PFSK-1 (cell line): ENCODE measurements at regions not wholly inside any gene's neighbourhood (a gene's known extent, or its start where the extent isn't known, plus 50 kb on each side); places are given as distances from the start of the nearest gene placed in this dataset.

Experiments
- FOXP2 ChIP-seq: optimal IDR thresholded peaks from 2 replicates; pipeline ENCODE3; 2011; ENCODE audit warnings: borderline replicate concordance, control low read depth, inconsistent platforms; ENCODE audit not compliant: insufficient read depth; ENCODE audit errors: extremely low read length, extremely low read depth
- POLR2AphosphoS5 ChIP-seq: IDR thresholded peaks from 2 replicates; pipeline ENCODE4 v1.6.1; 2012; ENCODE audit warnings: low read depth, mild to moderate bottlenecking, control low read depth, low read length, moderate library complexity
- REST ChIP-seq, 2 experiments: IDR thresholded peaks; 2 replicates each; pipeline versions ENCODE4 v1.6.1 to v1.8.0; 2011 to 2012; ENCODE audit warnings: low read depth in 2 of 2, low read length in 2 of 2, control low read depth in 1 of 2, inconsistent platforms in 1 of 2, mild to moderate bottlenecking in 1 of 2, moderate library complexity in 1 of 2; ENCODE audit not compliant: insufficient read depth in 1 of 2
- SIN3A ChIP-seq: IDR thresholded peaks from 2 replicates; pipeline ENCODE4 v1.6.1; 2012; ENCODE audit warnings: mild to moderate bottlenecking, low read length, moderate library complexity, borderline replicate concordance; ENCODE audit not compliant: insufficient read depth
- TAF1 ChIP-seq: IDR thresholded peaks from 2 replicates; pipeline ENCODE4 v1.6.1; 2012; ENCODE audit warnings: low read length, control low read depth, borderline replicate concordance; ENCODE audit not compliant: insufficient read depth

DNA sequence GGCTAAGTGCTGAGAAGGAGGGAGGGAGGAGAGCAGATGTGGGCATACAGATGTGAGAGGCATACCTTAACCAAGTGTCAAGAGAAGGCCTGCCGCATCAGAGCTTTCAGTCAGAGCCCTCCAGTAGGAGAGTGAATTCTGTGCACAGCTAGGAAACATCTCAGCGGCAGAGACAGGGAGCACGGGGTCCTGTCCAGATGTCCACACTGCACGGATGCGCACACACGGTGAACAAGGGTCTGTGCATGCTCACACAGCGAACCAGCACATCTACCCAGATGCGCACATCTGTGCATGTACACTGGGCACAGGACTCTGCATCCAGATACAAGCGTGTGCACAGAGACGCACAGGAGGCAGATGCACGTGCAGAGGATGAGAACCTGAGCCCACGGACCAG, 778.0 kb downstream of the BRD1 start:
- no peak for TF ChIP-seq FOXP2
- TF ChIP-seq TAF1: no peak
- no peak for TF ChIP-seq REST (IDR thresholded peaks at IDR 0.05; ENCODE audit: insufficient read depth in 1 of 2, low read depth in 2 of 2, low read length in 2 of 2)
- no peak for TF ChIP-seq SIN3A
- no peak for TF ChIP-seq POLR2AphosphoS5

GRCh38 chr22:49048591-49048990, 779.1 kb downstream of the BRD1 start:
- TF ChIP-seq TAF1 (no peak), REST (IDR thresholded peaks at IDR 0.05; ENCODE audit: insufficient read depth in 1 of 2, low read depth in 2 of 2, low read length in 2 of 2) (no peak), POLR2AphosphoS5 (no peak), FOXP2 (no peak), SIN3A (no peak)

DNA sequence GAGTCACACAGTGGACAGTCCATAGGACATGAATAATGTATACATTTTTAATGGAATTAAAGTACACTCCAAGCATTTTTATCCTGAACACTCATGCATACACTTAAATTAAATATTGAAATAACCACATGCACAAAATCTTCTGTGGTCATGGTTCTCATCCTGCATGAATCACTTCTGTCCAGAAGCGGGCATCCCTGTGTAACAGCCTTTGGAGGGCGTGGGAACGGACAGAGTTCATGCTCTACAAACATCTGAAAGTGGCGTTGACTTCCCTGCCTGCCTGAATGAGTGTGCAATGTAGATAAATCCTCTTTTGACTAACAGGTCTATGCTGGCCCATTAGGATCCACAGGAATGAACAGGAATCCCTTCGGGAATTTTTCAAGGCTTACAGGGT, 780.2 kb downstream of the BRD1 start:
- TF ChIP-seq FOXP2: no peak
- no peak for TF ChIP-seq TAF1
- no peak for TF ChIP-seq POLR2AphosphoS5
- no peak for TF ChIP-seq SIN3A
- no peak for TF ChIP-seq REST (IDR thresholded peaks at IDR 0.05; ENCODE audit: insufficient read depth in 1 of 2, low read depth in 2 of 2, low read length in 2 of 2)

DNA sequence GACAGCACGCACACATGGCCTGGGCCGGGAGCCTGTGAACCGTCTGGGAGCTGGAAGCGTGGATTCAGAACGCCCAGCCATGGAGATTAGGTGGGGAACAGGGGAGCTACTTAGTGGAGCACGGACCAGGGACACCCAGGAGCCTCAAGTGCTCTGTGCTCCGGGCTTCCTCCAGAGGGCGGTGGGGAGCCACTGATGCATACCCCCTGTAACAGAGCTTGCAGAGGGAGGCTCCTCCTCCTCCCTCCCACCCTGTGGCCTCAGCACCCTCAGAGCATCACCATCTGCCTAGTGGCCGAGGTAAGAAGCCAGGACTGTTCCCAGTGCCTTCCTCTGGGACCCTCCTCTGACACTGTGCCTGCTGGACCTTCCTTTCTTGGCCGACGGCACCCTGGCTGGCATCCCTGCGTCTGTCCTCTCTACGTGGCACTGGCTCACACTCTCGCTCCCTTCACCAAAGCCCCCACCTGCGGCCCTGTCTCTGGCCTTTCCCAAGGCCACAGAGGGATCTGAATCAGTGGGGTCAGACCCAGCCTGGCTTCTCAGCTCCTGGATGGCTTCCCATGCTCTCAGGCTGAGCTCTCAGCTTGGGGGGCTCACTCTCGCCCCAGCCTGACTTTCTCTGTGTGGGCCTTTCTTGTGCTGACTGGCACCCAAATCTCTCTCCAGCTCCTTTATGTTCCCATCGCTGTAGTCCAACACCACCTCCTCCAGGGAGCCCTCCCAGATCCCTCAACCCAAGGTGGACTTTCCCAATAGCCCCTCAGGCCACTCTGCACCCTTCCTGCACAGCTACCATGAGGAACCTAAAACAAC, 780.9 kb downstream of the BRD1 start:
- TF ChIP-seq FOXP2: no peak
- TF ChIP-seq SIN3A: no peak
- TF ChIP-seq TAF1: no peak
- no peak for TF ChIP-seq POLR2AphosphoS5
- TF ChIP-seq REST (IDR thresholded peaks at IDR 0.05; ENCODE audit: insufficient read depth in 1 of 2, low read depth in 2 of 2, low read length in 2 of 2): no peak
